NOMO-1 treated with DMSO at 0.1 percent for 48 hours (cell line): ENCODE measurements at regions not wholly inside any gene's neighbourhood (a gene's known extent, or its start where the extent isn't known, plus 50 kb on each side); places are given as distances from the start of the nearest gene placed in this dataset.

ENCODE experiments used
- DNase-seq: peaks from one replicate; lab custom pipeline; 2025; ENCODE audit not compliant: unreplicated experiment; lab: John Stamatoyannopoulos, UW

- no peak for DNase-seq
Measured at GRCh38 chr20:56914532-56914931, 285.4 kb downstream of the TFAP2C start.

GRCh38 chr20:56916345-56916622, 287.2 kb downstream of the TFAP2C start:
- no peak for DNase-seq

- DNase-seq: peak; percentile 46
Measured at GRCh38 chr20:56920041-56920440, 290.9 kb downstream of the TFAP2C start.

GRCh38 chr20:56922497-56922896, 293.4 kb downstream of the TFAP2C start:
- DNase-seq: no peak

GRCh38 chr20:56924292-56925081, 295.4 kb downstream of the TFAP2C start:
- no peak for DNase-seq

GRCh38 chr20:56925082-56925830, 296.1 kb downstream of the TFAP2C start:
- DNase-seq: no peak

- DNase-seq: no peak
Measured at GRCh38 chr20:56925831-56926170, 296.7 kb downstream of the TFAP2C start.

GRCh38 chr20:56926501-56926900, 297.4 kb downstream of the TFAP2C start:
- no peak for DNase-seq

- DNase-seq: no peak
Measured at GRCh38 chr20:56927127-56927526, 298.0 kb downstream of the TFAP2C start.

GRCh38 chr20:56928007-56928406, 298.9 kb downstream of the TFAP2C start:
- no peak for DNase-seq

GRCh38 chr20:56929606-56930005, 300.5 kb downstream of the TFAP2C start:
- DNase-seq: no peak

- no peak for DNase-seq
Measured at GRCh38 chr20:56930876-56931275, 301.8 kb downstream of the TFAP2C start.

GRCh38 chr20:56932575-56933330, 303.6 kb downstream of the TFAP2C start:
- DNase-seq: no peak

GRCh38 chr20:56933331-56933698, 304.2 kb downstream of the TFAP2C start:
- DNase-seq: no peak

GRCh38 chr20:56934888-56935287, 305.8 kb downstream of the TFAP2C start:
- DNase-seq: no peak

GRCh38 chr20:56940466-56940865, 311.4 kb downstream of the TFAP2C start:
- no peak for DNase-seq

- DNase-seq: no peak
Measured at GRCh38 chr20:56941101-56941686, 312.1 kb downstream of the TFAP2C start.

- DNase-seq: peak; percentile 34
Measured at GRCh38 chr20:56943946-56944945, 315.1 kb downstream of the TFAP2C start.

- DNase-seq: peak; percentile 33
Measured at GRCh38 chr20:56945057-56945456, 316.0 kb downstream of the TFAP2C start.

- DNase-seq: no peak
Measured at GRCh38 chr20:56945901-56946300, 316.8 kb downstream of the TFAP2C start.
